ENCODE measurements at regions not wholly inside any gene's neighbourhood (a gene's known extent, or its start where the extent isn't known, plus 50 kb on each side); places are given as distances from the start of the nearest gene placed in this dataset.

DNA sequence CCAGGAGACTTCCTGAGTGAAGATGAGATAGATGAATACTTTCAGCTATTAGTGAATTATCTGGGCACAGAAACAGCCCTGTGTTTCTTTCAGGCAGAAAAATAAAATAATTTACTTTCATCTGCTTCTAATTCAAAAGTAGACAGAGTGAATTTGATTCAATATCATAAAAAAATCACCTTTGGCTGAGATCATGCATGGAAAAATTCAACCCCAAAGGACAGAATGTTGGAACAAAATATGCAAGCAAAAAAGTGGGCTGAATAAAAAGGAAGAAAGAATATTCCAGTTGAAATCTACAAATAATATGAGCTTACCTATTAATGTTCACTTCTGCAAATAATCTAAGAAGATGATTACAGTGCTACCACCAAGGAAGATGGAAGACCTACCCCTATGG is 546.9 kb downstream of the TFAP2B start:
- TF ChIP-seq, protein P1, sequence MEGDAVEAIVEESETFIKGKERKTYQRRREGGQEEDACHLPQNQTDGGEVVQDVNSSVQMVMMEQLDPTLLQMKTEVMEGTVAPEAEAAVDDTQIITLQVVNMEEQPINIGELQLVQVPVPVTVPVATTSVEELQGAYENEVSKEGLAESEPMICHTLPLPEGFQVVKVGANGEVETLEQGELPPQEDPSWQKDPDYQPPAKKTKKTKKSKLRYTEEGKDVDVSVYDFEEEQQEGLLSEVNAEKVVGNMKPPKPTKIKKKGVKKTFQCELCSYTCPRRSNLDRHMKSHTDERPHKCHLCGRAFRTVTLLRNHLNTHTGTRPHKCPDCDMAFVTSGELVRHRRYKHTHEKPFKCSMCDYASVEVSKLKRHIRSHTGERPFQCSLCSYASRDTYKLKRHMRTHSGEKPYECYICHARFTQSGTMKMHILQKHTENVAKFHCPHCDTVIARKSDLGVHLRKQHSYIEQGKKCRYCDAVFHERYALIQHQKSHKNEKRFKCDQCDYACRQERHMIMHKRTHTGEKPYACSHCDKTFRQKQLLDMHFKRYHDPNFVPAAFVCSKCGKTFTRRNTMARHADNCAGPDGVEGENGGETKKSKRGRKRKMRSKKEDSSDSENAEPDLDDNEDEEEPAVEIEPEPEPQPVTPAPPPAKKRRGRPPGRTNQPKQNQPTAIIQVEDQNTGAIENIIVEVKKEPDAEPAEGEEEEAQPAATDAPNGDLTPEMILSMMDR (IDR thresholded peaks at IDR 0.05; ENCODE audit: unreplicated experiment in 3 of 3): no peak
- no peak overlapping the region for H3K4me3 Mint-ChIP-seq
- no peaks in the 10 kb centered on the region for H3K36me3 Mint-ChIP-seq (ENCODE audit: low read depth)

DNA sequence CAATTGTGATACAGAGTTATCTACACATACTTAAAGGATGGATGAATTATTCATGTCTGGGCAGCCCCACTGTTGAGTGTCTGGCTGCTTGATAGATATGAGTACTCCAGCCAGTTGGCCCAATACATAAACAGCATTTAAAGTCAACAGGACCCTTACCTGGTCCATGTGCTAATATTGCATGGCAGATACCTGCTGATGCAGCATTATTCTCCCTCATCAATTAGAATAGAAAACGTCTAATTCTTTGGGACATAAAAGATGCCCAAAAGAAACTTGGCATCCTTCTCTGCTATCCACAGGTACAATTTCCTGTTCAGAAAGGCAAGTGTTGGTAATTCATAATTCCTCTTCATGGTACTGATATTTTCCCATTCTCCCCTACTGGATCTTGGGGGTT is 550.8 kb downstream of the TFAP2B start:
- no peak overlapping the region for H3K27ac Mint-ChIP-seq
- no peaks in the 10 kb centered on the region for H3K9me3 Mint-ChIP-seq
- peaks cover 5% of the 10 kb centered on the region for H3K4me1 Mint-ChIP-seq
- H3K4me3 Mint-ChIP-seq: no peak overlapping the region
- TF ChIP-seq, protein P1 (IDR thresholded peaks at IDR 0.05; ENCODE audit: unreplicated experiment in 3 of 3): no peak
- no peaks in the 10 kb centered on the region for H3K36me3 Mint-ChIP-seq (ENCODE audit: low read depth)
- no peaks in the 10 kb centered on the region for H3K27me3 Mint-ChIP-seq (ENCODE audit: low read depth)

More for the DNA sequence above, 546.9 kb downstream of the TFAP2B start:
- Mint-ChIP-seq H3K27ac (no peak overlapping the region), H3K9me3 (no peaks in the 10 kb centered on the region), H3K27me3 (ENCODE audit: low read depth) (no peaks in the 10 kb centered on the region), H3K4me1 (peaks cover 5% of the 10 kb centered on the region)

DNA sequence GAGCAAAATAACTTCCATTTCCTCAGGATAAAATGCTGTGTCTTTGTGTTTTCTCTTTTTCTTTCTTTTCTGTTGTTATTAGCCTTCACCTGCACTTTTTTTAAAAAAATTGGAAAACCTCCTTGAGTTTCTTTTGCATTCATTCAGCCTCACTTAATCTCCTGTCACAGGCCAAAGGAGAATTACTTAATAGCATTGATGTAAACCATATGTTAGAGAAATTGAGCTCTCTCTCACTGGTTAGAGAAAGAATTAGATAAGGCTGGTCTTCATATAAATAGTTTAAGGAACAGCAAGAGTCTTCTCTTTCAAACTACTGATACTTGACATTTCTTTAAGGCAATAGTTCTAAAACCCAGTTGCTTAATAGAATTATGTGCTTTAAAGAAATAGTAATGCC is 564.2 kb downstream of the TFAP2B start:
- no peak overlapping the region for H3K27ac Mint-ChIP-seq
- no peaks in the 10 kb centered on the region for H3K4me1 Mint-ChIP-seq
- H3K27me3 Mint-ChIP-seq (ENCODE audit: low read depth): no peaks in the 10 kb centered on the region
- no peak overlapping the region for H3K4me3 Mint-ChIP-seq
- TF ChIP-seq, protein P1 (IDR thresholded peaks at IDR 0.05; ENCODE audit: unreplicated experiment in 3 of 3): no peak
- no peaks in the 10 kb centered on the region for H3K36me3 Mint-ChIP-seq (ENCODE audit: low read depth)
- H3K9me3 Mint-ChIP-seq: no peaks in the 10 kb centered on the region

DNA sequence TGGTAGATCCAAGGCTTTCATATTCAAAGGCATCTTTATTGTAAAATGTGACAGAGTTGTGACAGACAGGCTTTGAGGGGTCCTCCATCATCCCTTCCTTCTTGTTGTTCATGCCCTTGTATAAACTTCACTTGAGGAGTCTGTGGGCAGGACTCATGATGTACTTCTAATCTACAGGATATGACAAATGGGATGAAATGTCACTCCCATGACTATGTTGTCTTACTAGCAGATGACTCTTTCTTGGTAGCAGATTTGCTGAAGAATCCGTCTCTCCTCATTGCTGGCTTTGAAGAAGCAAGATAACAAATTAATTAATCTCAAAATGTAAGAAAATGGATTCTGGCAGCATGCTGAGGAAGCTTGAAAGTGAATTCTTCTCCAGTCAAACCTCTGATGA is 566.1 kb downstream of the TFAP2B start:
- Mint-ChIP-seq H3K36me3 (ENCODE audit: low read depth) (no peaks in the 10 kb centered on the region), H3K9me3 (no peaks in the 10 kb centered on the region), H3K27me3 (ENCODE audit: low read depth) (no peaks in the 10 kb centered on the region), H3K27ac (no peak overlapping the region), H3K4me1 (no peaks in the 10 kb centered on the region), H3K4me3 (no peak overlapping the region)
- TF ChIP-seq, protein P1 (IDR thresholded peaks at IDR 0.05; ENCODE audit: unreplicated experiment in 3 of 3): no peak

DNA sequence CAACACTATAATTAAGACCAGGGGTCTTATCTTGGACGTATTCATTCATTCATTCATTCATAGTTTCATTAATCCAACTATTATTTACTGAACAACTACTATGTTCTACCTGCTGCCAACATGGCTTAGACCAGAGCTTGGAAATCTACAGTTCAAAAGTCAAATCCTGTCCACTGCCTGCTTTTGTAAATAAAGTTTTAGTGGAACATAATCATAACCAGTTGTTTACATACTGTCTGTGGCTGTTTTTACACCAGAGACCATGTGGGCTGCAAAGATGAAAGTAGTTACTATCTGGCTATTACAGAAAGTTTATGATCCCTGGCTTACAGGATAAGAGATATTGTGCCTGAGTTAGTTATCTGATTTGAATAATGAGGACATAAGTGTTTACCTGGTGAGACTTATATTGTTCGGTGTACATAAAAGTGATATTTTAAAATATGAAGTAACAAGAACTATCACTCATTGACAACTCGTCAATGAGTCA is 567.7 kb downstream of the TFAP2B start:
- TF ChIP-seq, protein P1 (IDR thresholded peaks at IDR 0.05; ENCODE audit: unreplicated experiment in 3 of 3): no peak
- H3K27ac Mint-ChIP-seq: no peak overlapping the region
- no peaks in the 10 kb centered on the region for H3K36me3 Mint-ChIP-seq (ENCODE audit: low read depth)
- no peaks in the 10 kb centered on the region for H3K4me1 Mint-ChIP-seq
- H3K4me3 Mint-ChIP-seq: no peak overlapping the region
- no peaks in the 10 kb centered on the region for H3K27me3 Mint-ChIP-seq (ENCODE audit: low read depth)
- H3K9me3 Mint-ChIP-seq: no peaks in the 10 kb centered on the region

DNA sequence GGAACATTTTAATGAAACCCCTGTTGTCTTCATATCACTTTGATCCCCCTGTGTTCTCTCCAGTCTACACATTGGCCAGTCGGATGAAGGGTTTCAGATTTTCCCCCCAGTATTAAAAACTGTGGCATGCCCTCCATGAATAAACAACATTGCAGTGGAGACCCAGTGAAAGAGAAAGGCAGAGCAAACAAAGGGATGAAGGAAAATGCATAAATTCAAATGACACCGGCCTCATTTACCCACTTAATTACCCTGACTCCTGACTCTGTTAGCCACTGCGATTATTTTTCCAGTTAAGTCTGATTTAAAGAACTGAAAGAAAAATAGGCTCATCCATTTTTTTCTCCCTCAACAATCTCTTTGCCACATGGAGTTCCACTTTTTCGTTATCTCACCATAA is 569.2 kb downstream of the TFAP2B start:
- H3K36me3 Mint-ChIP-seq (ENCODE audit: low read depth): no peaks in the 10 kb centered on the region
- no peaks in the 10 kb centered on the region for H3K4me1 Mint-ChIP-seq
- TF ChIP-seq, protein P1 (IDR thresholded peaks at IDR 0.05; ENCODE audit: unreplicated experiment in 3 of 3): no peak

More for the DNA sequence above, 569.2 kb downstream of the TFAP2B start:
- no peak overlapping the region for H3K4me3 Mint-ChIP-seq
- H3K9me3 Mint-ChIP-seq: no peaks in the 10 kb centered on the region
- H3K27ac Mint-ChIP-seq: no peak overlapping the region
- no peaks in the 10 kb centered on the region for H3K27me3 Mint-ChIP-seq (ENCODE audit: low read depth)

Measured in nephron (organoid).